H54 (cell line): ENCODE measurements at regions not wholly inside any gene's neighbourhood (a gene's known extent, or its start where the extent isn't known, plus 50 kb on each side); places are given as distances from the start of the nearest gene placed in this dataset.

Experiments
- DNase-seq: peaks from one replicate; pipeline ENCODE4 v3.0.0; 2011; ENCODE audit warnings: low spot score, mixed read lengths; ENCODE audit not compliant: insufficient read length
- FAIRE-seq: peaks from 3 replicates; lab custom pipeline; 2011; peaks lifted over from hg19 to GRCh38; lab: Jason Lieb, UNC
- POLR2A ChIP-seq: IDR thresholded peaks from 2 replicates; pipeline ENCODE4 v1.6.1; 2011; ENCODE audit warnings: low read depth, mild to moderate bottlenecking, low read length

GRCh38 chr11:90766121-90766520, 543.3 kb upstream of the CHORDC1 start:
- DNase-seq (no peak), FAIRE-seq (no peak)
- no peak for TF ChIP-seq POLR2A

- no peak for FAIRE-seq
- TF ChIP-seq POLR2A, result no peak
- no peak for DNase-seq
These were observed 541.8 kb upstream of the CHORDC1 start for GRCh38 chr11:90764691-90765090.

- DNase-seq, result no peak
- no peak for FAIRE-seq
- TF ChIP-seq POLR2A, result no peak
These were observed 535.1 kb upstream of the CHORDC1 start for GRCh38 chr11:90757849-90758494.

GRCh38 chr11:90756617-90757016, 533.8 kb upstream of the CHORDC1 start:
- no peak for FAIRE-seq
- TF ChIP-seq POLR2A, result no peak
- no peak for DNase-seq

GRCh38 chr11:90753546-90753945, 530.7 kb upstream of the CHORDC1 start:
- DNase-seq, result no peak
- no peak for TF ChIP-seq POLR2A
- FAIRE-seq, result no peak

- TF ChIP-seq POLR2A, result no peak
- FAIRE-seq, result no peak
- no peak for DNase-seq
These were observed 524.2 kb upstream of the CHORDC1 start for GRCh38 chr11:90747057-90747456.

- FAIRE-seq, result no peak
- TF ChIP-seq POLR2A, result no peak
- no peak for DNase-seq
These were observed 521.3 kb upstream of the CHORDC1 start for GRCh38 chr11:90744169-90744568.

- FAIRE-seq, result no peak
These were observed 516.0 kb upstream of the CHORDC1 start for GRCh38 chr11:90738799-90739198.

GRCh38 chr11:90737444-90738050, 514.7 kb upstream of the CHORDC1 start:
- FAIRE-seq (no peak), DNase-seq (no peak)
- TF ChIP-seq POLR2A, result no peak

More at GRCh38 chr11:90738799-90739198, 516.0 kb upstream of the CHORDC1 start:
- DNase-seq, result no peak
- TF ChIP-seq POLR2A, result no peak

GRCh38 chr11:90732486-90732885, 509.6 kb upstream of the CHORDC1 start:
- no peak for TF ChIP-seq POLR2A
- DNase-seq (no peak), FAIRE-seq (no peak)

GRCh38 chr11:90723475-90723874, 500.6 kb upstream of the CHORDC1 start:
- DNase-seq (no peak), FAIRE-seq (no peak)
- TF ChIP-seq POLR2A, result no peak

- DNase-seq (no peak), FAIRE-seq (no peak)
- no peak for TF ChIP-seq POLR2A
These were observed 499.8 kb upstream of the CHORDC1 start for GRCh38 chr11:90722552-90723190.

- FAIRE-seq, result no peak
- no peak for DNase-seq
- TF ChIP-seq POLR2A, result no peak
These were observed 494.7 kb upstream of the CHORDC1 start for GRCh38 chr11:90717522-90717921.

GRCh38 chr11:90705661-90706060, 482.8 kb upstream of the CHORDC1 start:
- TF ChIP-seq POLR2A, result no peak
- FAIRE-seq, result no peak
- DNase-seq, result no peak
